HFF-Myc (cell line): ENCODE measurements at regions not wholly inside any gene's neighbourhood (a gene's known extent, or its start where the extent isn't known, plus 50 kb on each side); places are given as distances from the start of the nearest gene placed in this dataset.

Source experiments
- DNase-seq: peaks from one replicate; pipeline ENCODE4 v3.0.0-alpha.2; 2011; ENCODE audit warnings: low read depth; ENCODE audit errors: extremely low read depth
- H3K4me3 ChIP-seq: replicated peaks from 2 replicates; pipeline ENCODE4 v1.5.1; 2011; ENCODE audit warnings: low read depth, mild to moderate bottlenecking, control low read depth, low read length
- TF ChIP-seq, protein P1 (sequence below): IDR thresholded peaks from 2 replicates; pipeline ENCODE4 v1.5.1; 2012; ENCODE audit warnings: mild to moderate bottlenecking, low read depth, low read length, control low read depth; ENCODE audit errors: missing control alignments

DNA sequence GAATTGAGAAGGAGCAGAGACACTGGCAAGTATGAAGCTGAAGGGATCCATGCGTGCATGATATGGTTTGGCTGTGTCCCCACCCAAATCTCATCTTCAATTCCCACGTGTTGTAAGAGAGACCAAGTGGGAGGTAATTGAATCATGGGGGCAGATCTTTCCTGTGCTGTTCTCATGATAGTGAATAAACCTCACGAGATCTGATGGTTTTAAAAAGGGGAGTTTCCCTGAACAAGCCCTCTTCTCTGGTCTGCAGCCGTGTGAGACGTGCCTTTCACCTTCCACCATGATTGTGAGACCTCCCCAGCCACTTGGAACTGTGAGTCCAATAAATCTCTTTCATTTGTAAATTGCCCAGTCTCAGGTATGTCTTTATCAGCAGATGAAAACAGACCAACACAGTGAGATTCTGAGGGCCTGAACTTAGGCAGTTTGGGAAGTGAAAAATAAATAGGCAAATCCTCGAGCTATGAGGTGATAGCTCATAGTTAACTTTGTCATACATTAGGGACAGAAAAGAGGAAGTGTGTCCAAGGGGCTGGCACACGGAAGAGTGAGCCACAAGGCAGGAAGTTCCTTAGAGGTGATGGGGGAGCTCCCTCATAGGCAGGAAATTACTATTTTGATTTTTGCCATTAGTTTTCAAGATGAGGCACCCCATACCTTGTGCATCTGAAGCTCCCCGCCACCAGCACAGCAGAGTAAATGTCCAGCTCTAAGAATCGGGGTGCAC, 658.8 kb upstream of the ID2 start:
- no peak for DNase-seq
- no peak overlapping the region for H3K4me3 ChIP-seq
- TF ChIP-seq, protein P1, sequence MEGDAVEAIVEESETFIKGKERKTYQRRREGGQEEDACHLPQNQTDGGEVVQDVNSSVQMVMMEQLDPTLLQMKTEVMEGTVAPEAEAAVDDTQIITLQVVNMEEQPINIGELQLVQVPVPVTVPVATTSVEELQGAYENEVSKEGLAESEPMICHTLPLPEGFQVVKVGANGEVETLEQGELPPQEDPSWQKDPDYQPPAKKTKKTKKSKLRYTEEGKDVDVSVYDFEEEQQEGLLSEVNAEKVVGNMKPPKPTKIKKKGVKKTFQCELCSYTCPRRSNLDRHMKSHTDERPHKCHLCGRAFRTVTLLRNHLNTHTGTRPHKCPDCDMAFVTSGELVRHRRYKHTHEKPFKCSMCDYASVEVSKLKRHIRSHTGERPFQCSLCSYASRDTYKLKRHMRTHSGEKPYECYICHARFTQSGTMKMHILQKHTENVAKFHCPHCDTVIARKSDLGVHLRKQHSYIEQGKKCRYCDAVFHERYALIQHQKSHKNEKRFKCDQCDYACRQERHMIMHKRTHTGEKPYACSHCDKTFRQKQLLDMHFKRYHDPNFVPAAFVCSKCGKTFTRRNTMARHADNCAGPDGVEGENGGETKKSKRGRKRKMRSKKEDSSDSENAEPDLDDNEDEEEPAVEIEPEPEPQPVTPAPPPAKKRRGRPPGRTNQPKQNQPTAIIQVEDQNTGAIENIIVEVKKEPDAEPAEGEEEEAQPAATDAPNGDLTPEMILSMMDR, result no peak

DNA sequence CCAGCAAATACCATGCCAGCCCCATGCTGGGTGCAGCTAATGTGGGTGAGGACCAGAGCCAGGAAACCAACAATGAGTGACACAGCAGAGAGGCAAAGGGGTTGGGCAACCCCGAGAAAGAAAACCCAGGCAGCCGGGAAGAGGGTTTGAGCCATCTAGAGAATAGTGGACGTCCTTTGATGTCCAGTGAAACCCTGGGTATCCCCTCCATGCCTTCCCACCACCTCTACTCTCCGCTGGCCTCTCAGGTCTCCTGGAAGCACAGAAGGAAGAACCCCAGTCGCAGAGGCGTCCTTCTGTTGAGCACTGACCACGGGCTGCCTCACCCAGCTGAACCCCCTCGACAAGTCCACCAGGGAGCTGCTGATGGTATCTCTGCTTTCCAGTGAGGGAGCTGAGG, 657.4 kb upstream of the ID2 start:
- DNase-seq, result no peak
- TF ChIP-seq, protein P1, result no peak

DNA sequence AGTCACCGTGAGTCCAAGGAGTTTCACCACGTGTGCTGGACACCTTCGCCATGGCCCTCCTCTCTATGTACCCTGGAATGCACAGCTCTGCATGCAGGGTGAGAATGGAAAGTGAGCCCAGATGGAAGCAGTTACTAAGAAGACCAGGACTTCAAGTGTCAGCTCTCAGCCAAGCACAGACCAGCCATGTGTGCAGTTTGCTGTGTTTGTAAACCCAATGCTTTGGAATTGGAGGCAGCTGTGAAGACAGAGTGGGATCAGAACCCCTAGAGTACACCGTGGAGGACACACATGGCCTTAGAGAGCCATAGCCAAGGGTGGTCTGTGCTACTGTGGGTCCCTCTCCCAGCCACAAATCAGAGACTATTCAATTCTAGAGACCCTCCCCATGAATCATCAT, 655.5 kb upstream of the ID2 start:
- no peak overlapping the region for H3K4me3 ChIP-seq
- no peak for DNase-seq
- TF ChIP-seq, protein P1, result no peak

More for the DNA sequence above, 657.4 kb upstream of the ID2 start:
- H3K4me3 ChIP-seq, result no peak overlapping the region

DNA sequence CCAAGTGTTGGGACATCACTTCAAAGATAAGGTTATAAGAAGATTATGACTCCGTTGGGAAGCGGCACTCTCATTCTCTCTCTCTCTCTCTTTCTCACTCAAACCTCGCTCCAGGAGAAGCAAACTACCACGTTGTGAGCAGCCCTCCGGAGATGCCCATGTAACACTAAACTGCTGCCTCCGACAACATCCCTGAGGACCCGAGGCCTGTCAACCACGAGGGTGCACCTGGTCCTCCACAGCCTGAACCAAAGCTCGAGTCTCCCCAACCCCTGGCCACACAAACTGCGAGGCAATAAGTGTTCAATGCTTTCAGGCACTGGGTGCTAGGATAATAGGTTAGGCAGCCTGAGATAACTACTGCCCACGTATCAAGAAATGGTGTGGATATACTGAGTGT, 654.5 kb upstream of the ID2 start:
- no peak for DNase-seq
- no peak overlapping the region for H3K4me3 ChIP-seq
- TF ChIP-seq, protein P1, result no peak

DNA sequence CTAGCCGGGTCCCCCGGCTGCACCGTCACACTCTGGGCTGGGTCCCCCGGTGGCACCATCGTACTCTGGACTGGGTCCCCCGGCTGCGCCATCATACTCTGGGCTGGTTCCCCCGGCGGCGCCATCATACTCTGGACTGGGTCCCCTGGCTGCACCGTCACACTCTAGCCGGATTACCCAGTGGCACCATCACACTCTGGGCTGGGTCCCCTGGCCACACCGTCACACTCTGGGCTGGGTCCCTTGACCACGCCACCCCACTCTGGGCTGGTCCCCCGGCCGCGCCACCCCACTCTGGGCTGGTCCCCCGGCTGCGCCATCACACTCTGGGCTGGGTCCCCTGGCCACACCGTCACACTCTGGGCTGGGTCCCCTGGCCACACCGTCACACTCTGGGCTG, 653.8 kb upstream of the ID2 start:
- no peak for DNase-seq
- no peak overlapping the region for H3K4me3 ChIP-seq
- TF ChIP-seq, protein P1, result no peak

DNA sequence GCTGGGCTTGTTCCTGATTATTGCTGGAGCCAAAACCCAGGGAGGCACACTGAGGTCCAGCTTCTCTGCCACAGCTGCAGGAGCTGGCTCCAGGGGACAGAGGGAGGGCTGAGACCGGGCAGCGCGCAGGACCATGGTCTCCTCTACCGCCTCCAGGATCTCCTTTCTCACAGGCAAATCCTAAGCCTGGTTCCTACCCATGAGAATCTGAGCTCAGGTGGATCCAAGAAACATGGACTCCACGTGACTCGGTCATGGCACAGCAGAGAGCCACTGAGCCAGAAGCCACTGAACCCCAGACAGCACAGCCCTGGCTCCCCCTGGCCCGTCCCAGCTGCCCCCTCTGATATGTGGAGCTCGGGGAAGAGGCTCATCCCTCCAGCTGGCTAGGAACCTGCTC, 653.4 kb upstream of the ID2 start:
- TF ChIP-seq, protein P1, result no peak
- no peak overlapping the region for H3K4me3 ChIP-seq
- DNase-seq, result no peak

DNA sequence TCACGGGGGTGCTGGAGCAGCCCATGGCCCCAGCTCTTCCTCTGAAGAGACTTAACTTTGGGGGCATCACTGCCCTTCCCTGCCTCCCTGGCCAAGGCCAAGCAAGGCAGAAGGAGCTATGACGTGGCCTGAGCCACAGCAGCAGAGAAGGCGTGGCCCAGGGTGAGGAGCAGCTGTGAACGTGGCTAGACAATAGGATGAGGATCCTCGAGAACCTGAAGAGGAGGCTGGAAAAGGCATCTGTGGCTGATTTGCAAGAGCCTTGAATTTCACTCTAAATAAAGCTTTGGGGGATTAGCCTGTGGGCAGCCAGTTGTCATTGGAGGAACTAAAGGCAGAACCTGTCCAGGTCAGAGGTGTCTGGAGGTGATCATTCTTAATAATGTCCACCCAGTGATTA, 652.9 kb upstream of the ID2 start:
- no peak for DNase-seq
- H3K4me3 ChIP-seq, result no peak overlapping the region
- TF ChIP-seq, protein P1, result no peak
